ENCODE measurements at regions not wholly inside any gene's neighbourhood (a gene's known extent, or its start where the extent isn't known, plus 50 kb on each side); places are given as distances from the start of the nearest gene placed in this dataset.
A peak's percentile ranks its signal among the peaks of the same experiment; 100 is the strongest.

DNA sequence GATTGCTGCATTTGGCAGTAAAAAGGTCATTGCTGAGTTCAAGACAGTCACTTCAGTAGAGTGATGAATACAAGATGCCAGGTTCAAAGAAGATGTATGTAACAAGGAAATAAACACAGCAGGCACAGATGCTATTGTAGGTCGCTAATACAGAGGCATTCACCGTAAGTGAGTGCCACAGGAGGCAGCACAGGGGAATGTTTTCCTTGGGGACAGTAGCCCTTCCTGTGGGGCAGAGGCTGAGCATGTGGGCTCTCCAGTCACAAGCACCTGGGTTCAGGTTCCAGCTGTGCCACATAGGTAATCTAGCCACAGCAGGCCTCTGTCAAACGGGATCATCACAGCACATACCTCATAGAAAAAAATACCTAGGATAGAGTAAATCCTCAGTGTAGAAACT, 86.3 kb downstream of the RSL24D1 start:
- no peak for DNase-seq (ENCODE audit: low read depth, low spot score)
- TF ChIP-seq, protein P1, sequence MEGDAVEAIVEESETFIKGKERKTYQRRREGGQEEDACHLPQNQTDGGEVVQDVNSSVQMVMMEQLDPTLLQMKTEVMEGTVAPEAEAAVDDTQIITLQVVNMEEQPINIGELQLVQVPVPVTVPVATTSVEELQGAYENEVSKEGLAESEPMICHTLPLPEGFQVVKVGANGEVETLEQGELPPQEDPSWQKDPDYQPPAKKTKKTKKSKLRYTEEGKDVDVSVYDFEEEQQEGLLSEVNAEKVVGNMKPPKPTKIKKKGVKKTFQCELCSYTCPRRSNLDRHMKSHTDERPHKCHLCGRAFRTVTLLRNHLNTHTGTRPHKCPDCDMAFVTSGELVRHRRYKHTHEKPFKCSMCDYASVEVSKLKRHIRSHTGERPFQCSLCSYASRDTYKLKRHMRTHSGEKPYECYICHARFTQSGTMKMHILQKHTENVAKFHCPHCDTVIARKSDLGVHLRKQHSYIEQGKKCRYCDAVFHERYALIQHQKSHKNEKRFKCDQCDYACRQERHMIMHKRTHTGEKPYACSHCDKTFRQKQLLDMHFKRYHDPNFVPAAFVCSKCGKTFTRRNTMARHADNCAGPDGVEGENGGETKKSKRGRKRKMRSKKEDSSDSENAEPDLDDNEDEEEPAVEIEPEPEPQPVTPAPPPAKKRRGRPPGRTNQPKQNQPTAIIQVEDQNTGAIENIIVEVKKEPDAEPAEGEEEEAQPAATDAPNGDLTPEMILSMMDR (IDR thresholded peaks at IDR 0.05; ENCODE audit: insufficient read depth, low read length, missing control alignments) = no peak
- ChIA-PET CTCF (no interaction called here), POLR2A (no interaction called here)
- no peak overlapping the region for H3K4me3 ChIP-seq (ENCODE audit: low read depth, low read length)

DNA sequence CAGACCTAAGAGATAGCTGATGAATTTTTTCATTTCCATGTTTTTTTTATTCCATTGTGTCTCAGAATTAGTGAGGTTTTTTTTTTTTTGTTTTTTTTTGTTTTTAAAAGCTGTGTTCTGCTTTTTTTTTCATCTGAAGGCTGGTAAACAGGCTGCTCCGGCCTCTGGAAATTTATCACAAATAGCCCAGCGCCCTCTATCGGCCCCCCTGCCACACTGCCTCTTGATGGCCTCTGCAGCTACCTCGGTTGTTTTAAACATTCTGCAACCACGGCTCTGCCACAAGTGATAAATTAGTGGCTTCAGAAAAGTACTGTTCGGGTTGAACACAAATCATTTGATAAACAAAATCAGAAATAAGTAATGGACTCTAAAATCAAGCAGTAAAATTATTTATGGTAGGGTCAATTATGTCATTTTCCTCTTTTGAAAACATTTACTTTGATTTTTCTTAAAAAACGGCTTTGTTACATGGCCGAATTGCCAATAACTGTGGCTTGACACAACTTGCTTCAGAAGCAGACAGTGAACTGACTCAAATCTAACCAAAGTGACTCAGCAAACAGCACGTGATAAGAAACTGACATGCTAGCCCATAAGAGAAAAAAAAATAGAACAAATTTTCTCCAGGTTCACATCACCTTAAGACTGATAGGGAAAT, 87.8 kb downstream of the RSL24D1 start:
- H3K4me3 ChIP-seq (ENCODE audit: low read depth, low read length) = no peak overlapping the region
- TF ChIP-seq, protein P1 (IDR thresholded peaks at IDR 0.05; ENCODE audit: insufficient read depth, low read length, missing control alignments) = peak; percentile 72
- POLR2A ChIA-PET = no interaction called here
- no peak for DNase-seq (ENCODE audit: low read depth, low spot score)
- CTCF ChIA-PET = interaction anchor here (1.0 to 1.3 kb wide), 3 partner anchors 9 to 30 kb away, joined by 3 read pairs; no protein-coding TSS in a partner anchor

DNA sequence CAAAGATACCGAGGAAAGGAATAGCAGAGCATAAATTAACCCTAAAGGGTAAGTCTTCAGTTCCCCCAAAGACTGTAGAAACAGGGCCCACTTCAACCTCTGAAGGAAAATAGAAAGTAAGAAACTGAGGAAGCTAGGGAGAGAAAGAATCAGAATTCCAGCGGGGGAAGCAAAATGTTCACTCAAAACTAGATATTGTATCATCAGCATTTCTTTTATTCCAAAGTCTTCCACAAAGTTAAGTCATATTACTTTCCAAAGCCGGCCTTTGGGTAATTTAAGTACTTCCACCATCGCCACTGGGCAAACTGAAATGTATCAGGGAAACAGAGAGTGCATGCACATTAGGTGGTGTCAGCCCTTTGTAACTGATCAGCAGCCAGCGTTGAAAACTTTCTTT, 88.3 kb downstream of the RSL24D1 start:
- TF ChIP-seq, protein P1 (IDR thresholded peaks at IDR 0.05; ENCODE audit: insufficient read depth, low read length, missing control alignments) = no peak
- ChIA-PET POLR2A (no interaction called here), CTCF (interaction anchor here (1.0 to 1.3 kb wide), 2 partner anchors 8 to 30 kb away, joined by 3 read pairs; no protein-coding TSS in a partner anchor)
- DNase-seq (ENCODE audit: low read depth, low spot score) = no peak
- H3K4me3 ChIP-seq (ENCODE audit: low read depth, low read length) = no peak overlapping the region

DNA sequence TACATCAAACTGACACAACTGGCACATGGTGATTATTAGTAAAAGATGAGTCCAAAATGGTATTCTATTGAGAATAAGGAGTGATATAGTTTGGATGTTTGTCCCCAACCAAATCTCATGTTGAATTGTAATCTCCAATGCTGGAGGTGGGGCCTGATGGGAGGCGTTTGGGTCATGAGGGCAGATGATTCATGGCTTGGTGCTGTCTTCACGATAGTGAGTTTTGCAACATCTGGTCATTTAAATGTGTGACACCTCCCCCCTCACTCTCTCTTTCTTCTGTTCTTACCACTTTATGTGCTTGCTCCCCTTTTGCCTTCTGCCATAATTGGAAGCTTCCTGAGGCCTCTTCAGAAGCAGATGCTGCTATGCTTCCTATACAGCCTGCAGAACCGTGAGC, 90.6 kb downstream of the RSL24D1 start:
- no peak overlapping the region for H3K4me3 ChIP-seq (ENCODE audit: low read depth, low read length)
- ChIA-PET POLR2A (no interaction called here), CTCF (no interaction called here)
- TF ChIP-seq, protein P1 (IDR thresholded peaks at IDR 0.05; ENCODE audit: insufficient read depth, low read length, missing control alignments) = no peak
- no peak for DNase-seq (ENCODE audit: low read depth, low spot score)

DNA sequence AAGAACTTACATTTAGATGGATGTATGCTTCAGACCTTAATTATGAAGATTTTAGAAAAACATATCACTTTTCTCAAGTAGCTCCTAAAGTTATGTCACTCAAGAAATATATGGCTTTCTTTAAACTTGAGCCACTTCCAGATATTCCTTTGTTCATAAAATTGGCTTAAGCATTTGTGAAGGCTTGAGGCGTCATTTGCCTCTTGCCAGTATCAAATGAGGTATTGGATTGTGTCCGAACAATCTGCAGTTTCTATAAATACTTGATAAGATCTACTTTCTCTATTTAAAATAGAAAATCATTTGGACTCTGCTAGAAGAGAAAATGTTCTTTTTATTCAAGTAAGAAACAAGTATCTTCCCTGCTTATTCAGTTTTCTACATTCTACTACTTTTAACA, 102.6 kb downstream of the RSL24D1 start:
- H3K4me3 ChIP-seq (ENCODE audit: low read depth, low read length) = no peak overlapping the region

DNA sequence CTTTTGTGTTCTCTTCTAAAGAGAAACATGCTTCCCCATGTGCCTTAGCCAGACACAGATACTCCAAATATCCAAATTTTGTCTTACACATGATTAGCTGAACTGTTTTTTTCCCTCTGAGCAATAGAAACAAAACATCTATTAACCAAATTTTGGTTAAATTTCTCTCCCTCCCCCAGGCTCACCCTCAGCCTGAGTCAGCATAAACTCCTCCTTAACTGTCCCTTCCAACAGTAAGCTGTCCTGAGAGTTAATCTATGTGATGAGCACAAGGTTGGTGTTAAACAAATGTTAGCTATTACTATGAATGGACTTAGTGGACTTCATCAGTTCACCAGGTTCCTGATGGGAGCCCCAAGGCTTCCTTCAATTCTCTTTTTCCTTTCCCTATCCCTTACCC, 108.5 kb downstream of the RSL24D1 start:
- no peak overlapping the region for H3K4me3 ChIP-seq (ENCODE audit: low read depth, low read length)
- TF ChIP-seq, protein P1 (IDR thresholded peaks at IDR 0.05; ENCODE audit: insufficient read depth, low read length, missing control alignments) = no peak
- POLR2A ChIA-PET = no interaction called here
- CTCF ChIA-PET = no interaction called here
- DNase-seq (ENCODE audit: low read depth, low spot score) = no peak

More for the DNA sequence above, 102.6 kb downstream of the RSL24D1 start:
- POLR2A ChIA-PET = no interaction called here
- DNase-seq (ENCODE audit: low read depth, low spot score) = no peak
- CTCF ChIA-PET = no interaction called here
- TF ChIP-seq, protein P1 (IDR thresholded peaks at IDR 0.05; ENCODE audit: insufficient read depth, low read length, missing control alignments) = no peak

All from AG04449 (cell line).